Astrocyte (in vitro differentiated cells and primary cell): ENCODE measurements at regions not wholly inside any gene's neighbourhood (a gene's known extent, or its start where the extent isn't known, plus 50 kb on each side); places are given as distances from the start of the nearest gene placed in this dataset.
"Not testable (repeated sequence)": the region's sequence is repeated elsewhere in the genome, so short reads cannot be mapped to it uniquely, and the experiment has no call there.

ENCODE experiments used
- DNase-seq: peaks from one replicate; pipeline ENCODE4 v3.0.0-alpha.2; 2010; ENCODE audit warnings: low read depth
- FAIRE-seq: peaks from 2 replicates; lab custom pipeline; 2011; peaks lifted over from hg19 to GRCh38; lab: Jason Lieb, UNC
- H2AFZ ChIP-seq: 2 replicates; pipeline ENCODE4 v1.6.0; 2012; ENCODE audit warnings: low read depth, low read length, inconsistent platforms
- H3K27ac ChIP-seq: 2 replicates; pipeline ENCODE4 v1.5.1; 2011; ENCODE audit warnings: low read depth, low read length, inconsistent platforms
- H3K27me3 ChIP-seq: 2 replicates; pipeline ENCODE4 v1.6.0; 2011; ENCODE audit warnings: low read length, inconsistent platforms; ENCODE audit not compliant: insufficient read depth
- H3K36me3 ChIP-seq: 2 replicates; pipeline ENCODE4 v1.5.1; 2011; ENCODE audit warnings: low read length, inconsistent platforms; ENCODE audit not compliant: insufficient read depth
- H3K4me1 ChIP-seq: 2 replicates; pipeline ENCODE4 v1.5.1; 2011; ENCODE audit warnings: low read length, inconsistent platforms; ENCODE audit not compliant: insufficient read depth
- H3K4me2 ChIP-seq: 2 replicates; pipeline ENCODE4 v1.6.0; 2012; ENCODE audit warnings: low read length, inconsistent platforms
- H3K4me3 ChIP-seq: 2 replicates; pipeline ENCODE4 v1.5.1; 2011; ENCODE audit warnings: low read depth, mild to moderate bottlenecking, low read length, inconsistent platforms; ENCODE audit not compliant: insufficient read depth
- H3K79me2 ChIP-seq: 2 replicates; pipeline ENCODE4 v1.6.0; 2012; ENCODE audit warnings: mild to moderate bottlenecking, low read length, inconsistent platforms; ENCODE audit not compliant: insufficient read depth
- H3K9ac ChIP-seq: 2 replicates; pipeline ENCODE4 v1.6.0; 2012; ENCODE audit warnings: mild to moderate bottlenecking, low read length, inconsistent platforms
- H3K9me3 ChIP-seq: 2 replicates; pipeline ENCODE4 v1.5.1; 2012; ENCODE audit warnings: low read depth, mild to moderate bottlenecking, low read length, inconsistent platforms; ENCODE audit not compliant: insufficient read depth
- H4K20me1 ChIP-seq: 2 replicates; pipeline ENCODE4 v1.6.0; 2012; ENCODE audit warnings: low read length, inconsistent platforms; ENCODE audit not compliant: insufficient read depth
- H3K27ac Mint-ChIP-seq: one replicate; pipeline ENCODE4 v1.8.0; 2021; ENCODE audit warnings: mild to moderate bottlenecking, mixed read lengths; ENCODE audit not compliant: unreplicated experiment
- H3K27me3 Mint-ChIP-seq: one replicate; pipeline ENCODE4 v1.8.0; 2021; ENCODE audit warnings: low read depth, mixed read lengths; ENCODE audit not compliant: unreplicated experiment
- H3K36me3 Mint-ChIP-seq: one replicate; pipeline ENCODE4 v1.8.0; 2021; ENCODE audit warnings: low read depth, mixed read lengths; ENCODE audit not compliant: unreplicated experiment
- H3K4me1 Mint-ChIP-seq: one replicate; pipeline ENCODE4 v1.8.0; 2021; ENCODE audit warnings: low read depth, mixed read lengths; ENCODE audit not compliant: unreplicated experiment
- H3K4me3 Mint-ChIP-seq: one replicate; pipeline ENCODE4 v1.8.0; 2021; ENCODE audit warnings: mild to moderate bottlenecking, moderate library complexity, mixed read lengths; ENCODE audit not compliant: unreplicated experiment
- H3K9me3 Mint-ChIP-seq: one replicate; pipeline ENCODE4 v1.8.0; 2021; ENCODE audit warnings: mild to moderate bottlenecking, mixed read lengths; ENCODE audit not compliant: unreplicated experiment
- CTCF ChIP-seq: IDR thresholded peaks from 2 replicates; pipeline ENCODE4 v1.5.1; 2011; ENCODE audit warnings: low read depth, mild to moderate bottlenecking, inconsistent platforms, low read length, moderate library complexity; ENCODE audit not compliant: insufficient read depth
- EZH2 ChIP-seq: IDR thresholded peaks from 2 replicates; pipeline ENCODE4 v1.6.1; 2012; ENCODE audit warnings: mild to moderate bottlenecking, low read length, inconsistent platforms; ENCODE audit not compliant: insufficient read depth

DNA sequence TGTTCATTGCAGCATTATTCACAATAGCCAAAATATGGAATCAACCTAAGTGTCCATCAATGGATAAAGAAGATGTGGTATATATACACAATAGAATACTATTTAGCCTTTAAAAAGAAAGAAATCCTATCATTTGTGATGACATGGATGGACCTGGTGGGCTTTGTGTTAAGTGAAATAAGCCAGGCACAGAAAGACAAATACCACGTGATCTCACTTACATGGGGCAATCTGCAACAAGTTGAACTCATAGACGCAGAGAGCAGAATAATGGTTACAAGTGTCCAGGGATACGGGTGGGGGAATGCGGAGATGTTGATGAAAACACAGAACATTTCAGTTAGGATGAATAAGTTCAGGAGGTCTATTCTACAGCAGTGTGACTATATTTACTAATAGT lies 66.4 kb upstream of the ALDH1B1 start:
- no peak overlapping the region for H3K4me3 ChIP-seq
- no peaks in the 10 kb centered on the region for H3K36me3 Mint-ChIP-seq
- H3K27ac ChIP-seq = no peak overlapping the region
- no peaks in the 10 kb centered on the region for H3K36me3 ChIP-seq
- no peak for DNase-seq
- H3K9me3 Mint-ChIP-seq = peaks cover 6% of the 10 kb centered on the region
- no peaks in the 10 kb centered on the region for H3K4me1 Mint-ChIP-seq
- no peak overlapping the region for H3K27ac Mint-ChIP-seq
- FAIRE-seq = no peak
- H3K27me3 ChIP-seq = peaks cover 23% of the 10 kb centered on the region
- H3K79me2 ChIP-seq = no peaks in the 10 kb centered on the region
- no peak overlapping the region for H3K4me2 ChIP-seq
- H4K20me1 ChIP-seq = no peaks in the 10 kb centered on the region
- TF ChIP-seq CTCF (no peak), EZH2 (no peak)
- H2AFZ ChIP-seq = no peak overlapping the region
- peaks cover 5% of the 10 kb centered on the region for H3K27me3 Mint-ChIP-seq
- H3K9me3 ChIP-seq = no peaks in the 10 kb centered on the region
- H3K9ac ChIP-seq = no peak overlapping the region
- no peaks in the 10 kb centered on the region for H3K4me1 ChIP-seq
- no peak overlapping the region for H3K4me3 Mint-ChIP-seq

DNA sequence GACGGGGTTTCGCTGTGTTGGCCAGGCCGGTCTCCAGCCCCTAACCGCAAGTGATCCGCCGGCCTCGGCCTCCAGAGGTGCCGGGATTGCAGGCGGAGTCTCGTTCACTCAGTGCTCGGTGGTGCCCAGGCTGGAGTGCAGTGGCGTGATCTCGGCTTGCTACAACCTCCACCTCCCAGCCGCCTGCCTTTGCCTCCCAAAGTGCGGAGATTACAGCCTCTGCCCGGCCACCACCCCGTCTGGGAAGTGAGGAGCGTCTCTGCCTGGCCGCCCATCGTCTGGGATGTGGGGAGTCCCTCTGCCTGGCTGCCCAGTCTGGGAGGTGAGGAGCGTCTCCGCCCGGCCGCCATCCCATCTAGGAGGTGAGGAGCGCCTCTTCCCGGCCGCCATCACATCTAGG lies 68.3 kb upstream of the ALDH1B1 start:
- not testable (repeated sequence) for H3K27ac ChIP-seq, H3K36me3 ChIP-seq, H3K27ac Mint-ChIP-seq, H3K79me2 ChIP-seq, H3K4me3 Mint-ChIP-seq, H3K4me1 ChIP-seq, H3K9ac ChIP-seq, DNase-seq, H3K36me3 Mint-ChIP-seq, H3K27me3 Mint-ChIP-seq, H3K9me3 Mint-ChIP-seq, H3K4me2 ChIP-seq, FAIRE-seq, H3K4me3 ChIP-seq, H2AFZ ChIP-seq, H4K20me1 ChIP-seq, H3K9me3 ChIP-seq, H3K4me1 Mint-ChIP-seq
- peaks cover 21% of the 10 kb centered on the region for H3K27me3 ChIP-seq

DNA sequence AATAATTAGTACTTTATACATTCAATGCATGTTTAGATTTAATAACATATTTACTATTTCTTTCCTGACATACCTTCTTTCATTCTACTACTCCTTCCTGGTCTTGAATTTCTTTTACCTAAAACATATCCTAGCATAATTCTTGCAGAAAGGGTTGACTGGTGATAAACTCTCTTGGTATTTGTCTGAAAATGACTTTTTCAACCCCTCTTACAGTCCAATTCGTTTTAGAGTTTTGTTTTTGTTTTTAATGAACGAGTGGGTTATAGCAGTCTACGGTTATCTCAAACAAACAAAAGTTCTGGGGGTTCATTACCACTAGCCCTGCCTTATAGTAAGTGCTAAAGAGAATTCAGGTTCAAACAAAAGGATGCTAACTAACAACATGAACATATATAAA lies 69.6 kb upstream of the ALDH1B1 start:
- Mint-ChIP-seq H3K4me1 (peaks cover 6% of the 10 kb centered on the region), H3K9me3 (peaks cover 6% of the 10 kb centered on the region), H3K4me3 (no peak overlapping the region), H3K27ac (no peak overlapping the region), H3K27me3 (peaks cover 4% of the 10 kb centered on the region), H3K36me3 (no peaks in the 10 kb centered on the region)
- no peak overlapping the region for H3K27ac ChIP-seq
- H3K79me2 ChIP-seq = no peaks in the 10 kb centered on the region
- DNase-seq (no peak), FAIRE-seq (no peak)
- no peak overlapping the region for H3K9ac ChIP-seq
- no peaks in the 10 kb centered on the region for H3K4me1 ChIP-seq
- H3K36me3 ChIP-seq = no peaks in the 10 kb centered on the region
- no peak overlapping the region for H3K4me2 ChIP-seq
- H2AFZ ChIP-seq = no peak overlapping the region
- TF ChIP-seq EZH2 (no peak), CTCF (no peak)
- no peaks in the 10 kb centered on the region for H3K9me3 ChIP-seq
- H3K4me3 ChIP-seq = no peak overlapping the region
- peaks cover 12% of the 10 kb centered on the region for H3K27me3 ChIP-seq
- H4K20me1 ChIP-seq = no peaks in the 10 kb centered on the region
